ENCODE measurements at regions not wholly inside any gene's neighbourhood (a gene's known extent, or its start where the extent isn't known, plus 50 kb on each side); places are given as distances from the start of the nearest gene placed in this dataset.

- TF ChIP-seq FOXM1 (IDR thresholded peaks at IDR 0.05; ENCODE audit: borderline replicate concordance) (no peak), TARDBP (IDR thresholded peaks at IDR 0.05) (no peak), FOXK2 (IDR thresholded peaks at IDR 0.05) (no peak)
Observed at GRCh38 chr11:39341461-39341860, 2118.0 kb downstream of the LRRC4C start.
